ENCODE measurements at regions not wholly inside any gene's neighbourhood (a gene's known extent, or its start where the extent isn't known, plus 50 kb on each side); places are given as distances from the start of the nearest gene placed in this dataset.

DNA sequence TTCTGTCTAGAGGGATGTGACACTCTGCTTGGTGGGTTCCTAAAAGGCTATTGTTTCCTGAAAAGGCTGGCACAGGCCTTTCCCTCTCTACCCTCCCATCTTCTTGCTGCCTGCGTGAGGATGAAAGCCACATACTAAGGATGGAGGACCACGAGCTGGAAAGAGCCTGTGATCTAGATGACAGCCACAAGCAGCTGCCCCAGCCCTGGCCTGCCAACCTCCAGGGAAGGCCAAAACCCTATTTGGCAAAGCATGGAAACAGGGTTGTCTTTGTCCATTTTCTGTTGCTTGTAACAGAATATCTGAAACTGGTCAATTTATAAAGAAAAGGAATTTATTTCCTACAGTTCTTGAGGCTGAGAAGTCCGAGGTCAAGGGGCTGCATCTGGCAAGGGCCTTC lies 144.5 kb downstream of the FBLN2 start:
- Histone ChIP-seq H3K27ac (no peak overlapping the region), H3K27me3 (peaks cover 27% of the 10 kb centered on the region), H3K4me3 (no peak overlapping the region), H3K4me1 (no peaks in the 10 kb centered on the region), H3K9me3 (no peaks in the 10 kb centered on the region), H3K36me3 (no peaks in the 10 kb centered on the region)
- 84% methylated on average over 3 of the region's 3 CpGs for WGBS
- DNase-seq (ENCODE audit: low spot score in 2 of 2), result no peak
- no peak for TF ChIP-seq POLR2AphosphoS5 (IDR thresholded peaks at IDR 0.05)
- TF ChIP-seq, protein P1, sequence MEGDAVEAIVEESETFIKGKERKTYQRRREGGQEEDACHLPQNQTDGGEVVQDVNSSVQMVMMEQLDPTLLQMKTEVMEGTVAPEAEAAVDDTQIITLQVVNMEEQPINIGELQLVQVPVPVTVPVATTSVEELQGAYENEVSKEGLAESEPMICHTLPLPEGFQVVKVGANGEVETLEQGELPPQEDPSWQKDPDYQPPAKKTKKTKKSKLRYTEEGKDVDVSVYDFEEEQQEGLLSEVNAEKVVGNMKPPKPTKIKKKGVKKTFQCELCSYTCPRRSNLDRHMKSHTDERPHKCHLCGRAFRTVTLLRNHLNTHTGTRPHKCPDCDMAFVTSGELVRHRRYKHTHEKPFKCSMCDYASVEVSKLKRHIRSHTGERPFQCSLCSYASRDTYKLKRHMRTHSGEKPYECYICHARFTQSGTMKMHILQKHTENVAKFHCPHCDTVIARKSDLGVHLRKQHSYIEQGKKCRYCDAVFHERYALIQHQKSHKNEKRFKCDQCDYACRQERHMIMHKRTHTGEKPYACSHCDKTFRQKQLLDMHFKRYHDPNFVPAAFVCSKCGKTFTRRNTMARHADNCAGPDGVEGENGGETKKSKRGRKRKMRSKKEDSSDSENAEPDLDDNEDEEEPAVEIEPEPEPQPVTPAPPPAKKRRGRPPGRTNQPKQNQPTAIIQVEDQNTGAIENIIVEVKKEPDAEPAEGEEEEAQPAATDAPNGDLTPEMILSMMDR (IDR thresholded peaks at IDR 0.05), result no peak
- TF ChIP-seq EP300 (IDR thresholded peaks at IDR 0.05), result no peak
- no peak for TF ChIP-seq POLR2A (IDR thresholded peaks at IDR 0.05)

- Histone ChIP-seq H3K4me3 (no peak overlapping the region), H3K27me3 (peaks cover 21% of the 10 kb centered on the region), H3K9me3 (no peaks in the 10 kb centered on the region), H3K27ac (no peak overlapping the region), H3K36me3 (no peaks in the 10 kb centered on the region), H3K4me1 (no peaks in the 10 kb centered on the region)
- TF ChIP-seq EP300 (IDR thresholded peaks at IDR 0.05) (no peak), POLR2AphosphoS5 (IDR thresholded peaks at IDR 0.05) (no peak), POLR2A (IDR thresholded peaks at IDR 0.05) (no peak)
- TF ChIP-seq, protein P1 (IDR thresholded peaks at IDR 0.05), result no peak
- DNase-seq (ENCODE audit: low spot score in 2 of 2), result no peak
- 30% methylated on average over 2 of the region's 2 CpGs for WGBS
Observed at GRCh38 chr3:13690636-13691035, 141.7 kb downstream of the FBLN2 start.

DNA sequence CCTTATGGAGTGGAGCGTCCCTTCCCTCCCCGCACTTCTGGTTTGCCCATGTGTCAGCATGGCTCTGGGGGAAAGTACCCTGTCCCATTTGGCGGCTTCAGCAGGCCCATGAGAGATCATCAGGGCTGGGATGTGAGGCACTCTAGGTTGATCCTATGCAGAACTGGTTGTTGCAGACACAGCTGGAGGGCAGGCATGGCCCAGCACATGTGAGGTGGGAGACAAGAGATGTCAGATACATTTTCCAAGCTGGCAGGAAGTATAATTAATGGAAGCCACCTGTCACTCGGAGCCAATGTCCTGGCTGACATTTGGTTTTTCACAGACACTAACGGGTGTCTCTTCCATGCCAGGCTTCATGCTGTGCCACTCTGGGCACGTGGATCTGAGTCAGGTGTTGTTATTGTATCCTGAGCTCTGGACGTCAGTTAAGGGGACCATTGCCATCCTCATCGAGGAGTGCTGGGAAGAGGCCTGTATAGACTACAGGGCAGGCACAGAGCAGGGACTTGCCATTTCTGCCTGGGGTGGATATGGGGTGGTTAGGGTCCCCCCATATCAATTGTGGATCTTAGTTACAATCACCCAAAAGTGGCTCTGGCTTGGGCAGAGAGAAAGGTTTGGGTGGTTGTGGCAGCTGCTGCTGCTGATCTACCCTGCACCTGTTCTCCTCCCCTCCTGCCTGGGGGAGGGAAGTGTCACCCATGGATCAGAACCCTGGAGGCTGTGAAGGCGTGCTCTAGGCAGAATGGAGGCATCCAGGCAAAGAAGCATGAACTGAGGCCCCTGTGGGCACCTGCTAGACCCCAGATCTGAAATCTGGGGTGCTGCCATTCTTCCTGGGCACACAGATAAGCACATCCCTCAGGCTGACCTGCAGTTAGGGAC lies 140.7 kb downstream of the FBLN2 start:
- no peak for DNase-seq (ENCODE audit: low spot score in 2 of 2)
- H3K36me3 ChIP-seq, result no peaks in the 10 kb centered on the region
- TF ChIP-seq POLR2A (IDR thresholded peaks at IDR 0.05), result no peak
- TF ChIP-seq, protein P1 (IDR thresholded peaks at IDR 0.05), result no peak
- TF ChIP-seq POLR2AphosphoS5 (IDR thresholded peaks at IDR 0.05), result no peak
- TF ChIP-seq EP300 (IDR thresholded peaks at IDR 0.05), result no peak
- WGBS, result 90% methylated on average over 3 of the region's 9 CpGs
- H3K4me3 ChIP-seq, result no peak overlapping the region
- no peaks in the 10 kb centered on the region for H3K9me3 ChIP-seq
- no peaks in the 10 kb centered on the region for H3K4me1 ChIP-seq
- H3K27me3 ChIP-seq, result peaks cover 23% of the 10 kb centered on the region
- no peak overlapping the region for H3K27ac ChIP-seq

DNA sequence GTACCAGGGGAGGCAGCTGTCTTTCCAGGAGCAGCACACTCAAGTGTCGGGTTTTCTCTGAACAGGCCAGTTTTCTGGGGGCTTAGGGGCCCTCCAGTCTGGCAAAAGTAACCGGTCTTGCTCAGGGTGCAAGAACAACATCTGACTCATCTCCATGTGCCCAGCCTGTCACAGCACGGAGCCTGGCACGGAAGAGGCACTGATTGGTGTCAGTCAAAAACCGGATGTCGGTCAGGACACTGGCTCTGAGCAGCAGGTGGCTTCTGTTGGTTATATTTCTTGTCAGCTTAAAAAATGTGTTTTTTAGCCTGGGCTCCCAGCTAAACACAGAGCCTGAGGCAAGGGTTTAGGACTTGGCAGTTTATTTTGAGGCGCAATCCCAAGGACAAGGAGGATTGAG lies 139.9 kb downstream of the FBLN2 start:
- Histone ChIP-seq H3K27ac (no peak overlapping the region), H3K4me1 (no peaks in the 10 kb centered on the region), H3K36me3 (no peaks in the 10 kb centered on the region), H3K27me3 (peaks cover 23% of the 10 kb centered on the region), H3K9me3 (no peaks in the 10 kb centered on the region), H3K4me3 (no peak overlapping the region)
- no peak for DNase-seq (ENCODE audit: low spot score in 2 of 2)
- TF ChIP-seq, protein P1 (IDR thresholded peaks at IDR 0.05), result no peak
- TF ChIP-seq POLR2AphosphoS5 (IDR thresholded peaks at IDR 0.05) (no peak), EP300 (IDR thresholded peaks at IDR 0.05) (no peak), POLR2A (IDR thresholded peaks at IDR 0.05) (no peak)
- 69% methylated on average over 5 of the region's 7 CpGs for WGBS

DNA sequence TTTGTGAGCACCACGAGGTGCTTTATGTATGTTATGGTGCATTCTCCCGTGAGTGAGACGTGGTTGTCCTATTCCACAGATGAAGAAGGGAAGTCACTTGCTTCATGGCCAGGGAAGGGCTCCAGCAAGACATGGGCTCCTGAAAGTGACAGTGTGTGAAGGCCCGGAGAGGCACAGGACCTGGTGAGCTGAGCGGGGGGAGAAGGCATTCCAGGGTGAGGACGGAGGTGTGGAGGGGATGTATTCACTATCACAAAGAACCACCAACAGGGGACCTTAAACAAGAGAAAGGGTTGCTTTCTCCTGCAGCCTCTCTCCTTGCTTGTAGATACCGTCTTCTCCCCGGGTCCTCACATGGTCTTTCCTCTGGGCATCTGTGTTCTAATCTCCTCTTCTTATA lies 139.1 kb downstream of the FBLN2 start:
- H3K9me3 ChIP-seq, result no peaks in the 10 kb centered on the region
- DNase-seq (ENCODE audit: low spot score in 2 of 2), result no peak
- peaks cover 26% of the 10 kb centered on the region for H3K27me3 ChIP-seq
- 82% methylated on average over 8 of the region's 8 CpGs for WGBS
- TF ChIP-seq POLR2AphosphoS5 (IDR thresholded peaks at IDR 0.05), result no peak
- no peak for TF ChIP-seq EP300 (IDR thresholded peaks at IDR 0.05)
- TF ChIP-seq, protein P1 (IDR thresholded peaks at IDR 0.05), result no peak
- no peak for TF ChIP-seq POLR2A (IDR thresholded peaks at IDR 0.05)
- no peaks in the 10 kb centered on the region for H3K4me1 ChIP-seq
- H3K36me3 ChIP-seq, result no peaks in the 10 kb centered on the region
- H3K27ac ChIP-seq, result no peak overlapping the region
- H3K4me3 ChIP-seq, result no peak overlapping the region
